ENCODE measurements at regions not wholly inside any gene's neighbourhood (a gene's known extent, or its start where the extent isn't known, plus 50 kb on each side); places are given as distances from the start of the nearest gene placed in this dataset.

DNA sequence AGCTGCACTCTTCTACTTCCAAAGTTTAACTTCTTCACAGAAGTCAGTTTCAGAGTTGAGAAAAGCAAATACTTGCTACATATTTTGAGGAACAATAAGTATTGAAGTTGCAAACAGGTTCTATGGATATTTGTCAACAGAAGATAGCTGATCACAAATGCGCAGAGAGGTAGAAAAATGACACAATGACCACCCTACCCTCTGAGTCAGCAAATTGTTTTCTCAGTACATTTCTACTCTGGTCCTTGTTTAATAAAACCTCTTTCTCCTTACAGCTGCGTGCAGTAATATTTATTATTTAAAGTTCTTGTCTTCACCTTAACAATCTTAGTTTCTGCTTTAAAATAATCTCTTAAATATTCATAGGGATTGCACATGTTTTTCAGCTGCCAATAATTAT lies 855.1 kb upstream of the CTNND2 start:
- DNase-seq, result no peak
- no peak overlapping the region for H3K27ac ChIP-seq
- no peaks in the 10 kb centered on the region for H3K27me3 ChIP-seq
- intact Hi-C loops (cut with DNase I), result no loop called here
- WGBS, 2 donors, result 89 to 90% methylated on average over 2 of the region's 2 CpGs
- H3K36me3 ChIP-seq, result no peaks in the 10 kb centered on the region
- TF ChIP-seq EP300 (IDR thresholded peaks at IDR 0.05), result no peak
- TF ChIP-seq POLR2A (IDR thresholded peaks at IDR 0.05), result no peak
- H3K4me3 ChIP-seq, result no peak overlapping the region
- H3K9me3 ChIP-seq, result no peaks in the 10 kb centered on the region
- H3K4me1 ChIP-seq, result no peaks in the 10 kb centered on the region

DNA sequence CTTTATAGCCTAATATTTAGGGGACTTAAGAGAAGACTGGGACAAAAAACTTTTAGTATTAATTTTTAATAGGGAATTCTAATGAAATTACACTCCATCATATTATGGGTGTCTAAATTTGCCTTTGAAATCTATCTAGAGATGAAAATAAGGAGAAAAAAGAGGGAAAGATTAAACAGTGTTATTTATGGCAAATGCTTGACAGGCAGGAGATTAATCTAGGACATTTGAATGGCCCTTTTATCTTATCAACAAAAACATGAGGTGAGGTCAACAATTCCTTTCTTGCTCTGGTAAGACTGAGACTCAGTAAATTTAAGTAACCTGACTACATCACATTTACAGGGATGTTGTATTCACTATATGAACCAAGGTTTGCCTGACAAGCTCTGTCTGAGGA lies 852.8 kb upstream of the CTNND2 start:
- Histone ChIP-seq H3K27ac (no peak overlapping the region), H3K27me3 (no peaks in the 10 kb centered on the region), H3K9me3 (no peaks in the 10 kb centered on the region), H3K4me3 (no peak overlapping the region), H3K4me1 (no peaks in the 10 kb centered on the region), H3K36me3 (no peaks in the 10 kb centered on the region)
- no peak for DNase-seq
- TF ChIP-seq, protein P1, sequence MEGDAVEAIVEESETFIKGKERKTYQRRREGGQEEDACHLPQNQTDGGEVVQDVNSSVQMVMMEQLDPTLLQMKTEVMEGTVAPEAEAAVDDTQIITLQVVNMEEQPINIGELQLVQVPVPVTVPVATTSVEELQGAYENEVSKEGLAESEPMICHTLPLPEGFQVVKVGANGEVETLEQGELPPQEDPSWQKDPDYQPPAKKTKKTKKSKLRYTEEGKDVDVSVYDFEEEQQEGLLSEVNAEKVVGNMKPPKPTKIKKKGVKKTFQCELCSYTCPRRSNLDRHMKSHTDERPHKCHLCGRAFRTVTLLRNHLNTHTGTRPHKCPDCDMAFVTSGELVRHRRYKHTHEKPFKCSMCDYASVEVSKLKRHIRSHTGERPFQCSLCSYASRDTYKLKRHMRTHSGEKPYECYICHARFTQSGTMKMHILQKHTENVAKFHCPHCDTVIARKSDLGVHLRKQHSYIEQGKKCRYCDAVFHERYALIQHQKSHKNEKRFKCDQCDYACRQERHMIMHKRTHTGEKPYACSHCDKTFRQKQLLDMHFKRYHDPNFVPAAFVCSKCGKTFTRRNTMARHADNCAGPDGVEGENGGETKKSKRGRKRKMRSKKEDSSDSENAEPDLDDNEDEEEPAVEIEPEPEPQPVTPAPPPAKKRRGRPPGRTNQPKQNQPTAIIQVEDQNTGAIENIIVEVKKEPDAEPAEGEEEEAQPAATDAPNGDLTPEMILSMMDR (IDR thresholded peaks at IDR 0.05), result no peak
- intact Hi-C loops (cut with DNase I), result no loop called here

DNA sequence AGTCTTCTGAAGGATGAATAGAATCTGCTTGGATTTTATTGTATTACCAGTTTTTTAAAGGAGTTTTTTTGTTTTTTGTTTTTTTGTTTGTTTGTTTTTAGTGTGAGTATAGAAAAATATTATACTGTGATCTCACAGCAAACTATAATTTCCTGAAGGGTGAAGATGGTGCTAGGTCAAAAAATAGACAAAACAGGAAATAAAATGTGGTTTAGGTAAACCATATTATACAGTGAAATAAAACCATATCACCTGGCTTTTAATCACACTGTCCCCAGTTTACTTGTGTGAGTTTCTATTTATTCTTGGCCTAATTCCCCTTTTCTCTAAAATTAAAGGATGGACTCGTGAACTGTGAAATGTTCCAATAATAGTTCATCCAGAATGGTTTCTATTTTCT lies 841.3 kb upstream of the CTNND2 start:
- no peaks in the 10 kb centered on the region for H3K9me3 ChIP-seq
- H3K27me3 ChIP-seq, result no peaks in the 10 kb centered on the region
- no peak for DNase-seq
- H3K4me1 ChIP-seq, result no peaks in the 10 kb centered on the region
- TF ChIP-seq POLR2AphosphoS5 (IDR thresholded peaks at IDR 0.05), result no peak
- TF ChIP-seq EP300 (IDR thresholded peaks at IDR 0.05), result no peak
- TF ChIP-seq, protein P1 (IDR thresholded peaks at IDR 0.05), result no peak
- TF ChIP-seq POLR2A (IDR thresholded peaks at IDR 0.05), result no peak
- H3K27ac ChIP-seq, result no peak overlapping the region
- H3K4me3 ChIP-seq, result no peak overlapping the region
- H3K36me3 ChIP-seq, result no peaks in the 10 kb centered on the region
- 54 to 56% methylated on average over 1 of the region's 1 CpG for WGBS, 2 donors
- intact Hi-C loops (cut with DNase I), result no loop called here

GRCh38 chr5:12743582-12743981 lies 839.3 kb upstream of the CTNND2 start:
- TF ChIP-seq, protein P1 (IDR thresholded peaks at IDR 0.05), result no peak
- TF ChIP-seq EP300 (IDR thresholded peaks at IDR 0.05) (no peak), POLR2AphosphoS5 (IDR thresholded peaks at IDR 0.05) (no peak), POLR2A (IDR thresholded peaks at IDR 0.05) (no peak)
- H3K9me3 ChIP-seq, result no peaks in the 10 kb centered on the region
- H3K4me3 ChIP-seq, result no peak overlapping the region
- no peak for DNase-seq
- no peak overlapping the region for H3K27ac ChIP-seq
- H3K27me3 ChIP-seq, result no peaks in the 10 kb centered on the region
- intact Hi-C loops (cut with DNase I), result no loop called here
- WGBS, 2 donors, result 91 to 94% methylated on average over 9 of the region's 9 CpGs
- no peaks in the 10 kb centered on the region for H3K4me1 ChIP-seq
- no peaks in the 10 kb centered on the region for H3K36me3 ChIP-seq

GRCh38 chr5:12730354-12730753 lies 826.1 kb upstream of the CTNND2 start:
- Histone ChIP-seq H3K36me3 (no peaks in the 10 kb centered on the region), H3K4me1 (no peaks in the 10 kb centered on the region), H3K27me3 (no peaks in the 10 kb centered on the region), H3K9me3 (peaks cover 0 to 6% (median 0%) of the 10 kb centered on the region in 4 donors), H3K4me3 (no peak overlapping the region), H3K27ac (no peak overlapping the region)
- intact Hi-C loops (cut with DNase I), result no loop called here
- WGBS, 2 donors, result 91 to 95% methylated on average over 1 of the region's 1 CpG
- TF ChIP-seq POLR2A (IDR thresholded peaks at IDR 0.05) (no peak), EP300 (IDR thresholded peaks at IDR 0.05) (no peak), POLR2AphosphoS5 (IDR thresholded peaks at IDR 0.05) (no peak)
- TF ChIP-seq, protein P1 (IDR thresholded peaks at IDR 0.05), result no peak
- DNase-seq, result no peak

Data from sigmoid colon (tissue), 6 donors.